ENCODE measurements at regions not wholly inside any gene's neighbourhood (a gene's known extent, or its start where the extent isn't known, plus 50 kb on each side); places are given as distances from the start of the nearest gene placed in this dataset.

- Histone ChIP-seq H3K36me3 (ENCODE audit: control insufficient read depth in 4 of 4, insufficient read depth in 4 of 4, low read length in 4 of 4) (no peaks in the 10 kb centered on the region), H3K4me3 (no peak overlapping the region), H3K9ac (ENCODE audit: insufficient read depth in 1 of 2, low read length in 2 of 2) (no peak overlapping the region), H3K27ac (ENCODE audit: low read depth in 1 of 2, low read length in 1 of 2) (no peak overlapping the region), H3K27me3 (ENCODE audit: control insufficient read depth in 3 of 3, insufficient read depth in 3 of 3, low read length in 2 of 3) (no peaks in the 10 kb centered on the region), H3K4me1 (ENCODE audit: control insufficient read depth in 5 of 5, insufficient read depth in 5 of 5, low read length in 5 of 5) (no peaks in the 10 kb centered on the region), H3K9me3 (ENCODE audit: control insufficient read depth in 4 of 4, insufficient read depth in 3 of 4, low read length in 3 of 4) (no peaks in the 10 kb centered on the region)
- 55 to 64% methylated on average over 3 of the region's 3 CpGs for WGBS, 2 donors
- DNase-seq, result peak in 1 of 3 donors; percentile 14
- no peak for TF ChIP-seq CTCF (IDR thresholded peaks at IDR 0.05; ENCODE audit: control extremely low read depth, extremely low read depth)
- no peak for ATAC-seq (ENCODE audit: insufficient read depth, low FRiP score)
These were observed 128.7 kb downstream of the SAMD9 start for GRCh38 chr7:92988941-92989545.

GRCh38 chr7:92988051-92988450 lies 129.7 kb downstream of the SAMD9 start:
- no peaks in the 10 kb centered on the region for H3K27me3 ChIP-seq (ENCODE audit: control insufficient read depth in 3 of 3, insufficient read depth in 3 of 3, low read length in 2 of 3)
- no peak overlapping the region for H3K27ac ChIP-seq (ENCODE audit: low read depth in 1 of 2, low read length in 1 of 2)
- peak in 2 of 3 donors; percentile 52 to 60 for DNase-seq
- TF ChIP-seq CTCF (IDR thresholded peaks at IDR 0.05; ENCODE audit: control extremely low read depth, extremely low read depth), result no peak
- no peaks in the 10 kb centered on the region for H3K4me1 ChIP-seq (ENCODE audit: control insufficient read depth in 5 of 5, insufficient read depth in 5 of 5, low read length in 5 of 5)
- ATAC-seq (ENCODE audit: insufficient read depth, low FRiP score), result no peak
- H3K9ac ChIP-seq (ENCODE audit: insufficient read depth in 1 of 2, low read length in 2 of 2), result no peak overlapping the region
- no peaks in the 10 kb centered on the region for H3K36me3 ChIP-seq (ENCODE audit: control insufficient read depth in 4 of 4, insufficient read depth in 4 of 4, low read length in 4 of 4)
- H3K4me3 ChIP-seq, result no peak overlapping the region
- H3K9me3 ChIP-seq (ENCODE audit: control insufficient read depth in 4 of 4, insufficient read depth in 3 of 4, low read length in 3 of 4), result no peaks in the 10 kb centered on the region

DNA sequence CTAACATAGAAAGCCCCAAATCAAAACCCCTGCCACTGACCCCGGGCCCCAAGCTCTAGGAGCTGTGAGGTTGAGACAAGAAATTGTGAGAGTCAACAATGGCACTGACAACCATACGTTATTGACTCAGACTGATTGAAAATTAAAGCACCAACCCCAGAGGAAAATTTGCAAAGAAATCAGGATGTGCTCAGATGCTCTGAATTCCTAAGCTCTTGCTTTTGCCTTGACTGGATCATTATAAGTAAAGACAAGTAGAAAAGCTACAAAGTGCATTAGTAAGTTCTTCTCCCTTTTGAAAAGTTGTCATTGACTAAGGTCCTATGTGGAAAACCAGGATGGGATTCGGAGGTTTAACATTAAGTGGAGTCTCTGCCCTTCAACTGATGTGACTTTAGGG lies 130.2 kb downstream of the SAMD9 start:
- H3K36me3 ChIP-seq (ENCODE audit: control insufficient read depth in 4 of 4, insufficient read depth in 4 of 4, low read length in 4 of 4), result no peaks in the 10 kb centered on the region
- H3K9me3 ChIP-seq (ENCODE audit: control insufficient read depth in 4 of 4, insufficient read depth in 3 of 4, low read length in 3 of 4), result no peaks in the 10 kb centered on the region
- no peaks in the 10 kb centered on the region for H3K27me3 ChIP-seq (ENCODE audit: control insufficient read depth in 3 of 3, insufficient read depth in 3 of 3, low read length in 2 of 3)
- WGBS, 2 donors, result 77 to 87% methylated on average over 3 of the region's 3 CpGs
- no peak overlapping the region for H3K9ac ChIP-seq (ENCODE audit: insufficient read depth in 1 of 2, low read length in 2 of 2)
- no peak overlapping the region for H3K27ac ChIP-seq (ENCODE audit: low read depth in 1 of 2, low read length in 1 of 2)
- H3K4me1 ChIP-seq (ENCODE audit: control insufficient read depth in 5 of 5, insufficient read depth in 5 of 5, low read length in 5 of 5), result no peaks in the 10 kb centered on the region
- ATAC-seq (ENCODE audit: insufficient read depth, low FRiP score), result no peak
- DNase-seq, result peak in 1 of 3 donors; percentile 3
- no peak overlapping the region for H3K4me3 ChIP-seq
- no peak for TF ChIP-seq CTCF (IDR thresholded peaks at IDR 0.05; ENCODE audit: control extremely low read depth, extremely low read depth)

- Histone ChIP-seq H3K4me1 (ENCODE audit: control insufficient read depth in 5 of 5, insufficient read depth in 5 of 5, low read length in 5 of 5) (no peaks in the 10 kb centered on the region), H3K9me3 (ENCODE audit: control insufficient read depth in 4 of 4, insufficient read depth in 3 of 4, low read length in 3 of 4) (no peaks in the 10 kb centered on the region), H3K27ac (ENCODE audit: low read depth in 1 of 2, low read length in 1 of 2) (no peak overlapping the region), H3K27me3 (ENCODE audit: control insufficient read depth in 3 of 3, insufficient read depth in 3 of 3, low read length in 2 of 3) (no peaks in the 10 kb centered on the region), H3K36me3 (ENCODE audit: control insufficient read depth in 4 of 4, insufficient read depth in 4 of 4, low read length in 4 of 4) (no peaks in the 10 kb centered on the region), H3K4me3 (no peak overlapping the region), H3K9ac (ENCODE audit: insufficient read depth in 1 of 2, low read length in 2 of 2) (no peak overlapping the region)
- ATAC-seq (ENCODE audit: insufficient read depth, low FRiP score) (no peak), DNase-seq (peak; percentile 40 to 82 (median 66))
- no peak for TF ChIP-seq CTCF (IDR thresholded peaks at IDR 0.05; ENCODE audit: control extremely low read depth, extremely low read depth)
These were observed 130.7 kb downstream of the SAMD9 start for GRCh38 chr7:92987095-92987494.
